Neuronal stem cell (in vitro differentiated cells): ENCODE measurements at regions not wholly inside any gene's neighbourhood (a gene's known extent, or its start where the extent isn't known, plus 50 kb on each side); places are given as distances from the start of the nearest gene placed in this dataset.

Experiments used
- DNase-seq: peaks from one replicate; pipeline ENCODE4 v3.0.0-alpha.2; 2013; ENCODE audit warnings: low spot score
- H2AFZ ChIP-seq: one replicate; pipeline ENCODE4 v1.6.1; 2013; ENCODE audit warnings: mild to moderate bottlenecking, low read length, inconsistent platforms
- H2AK5ac ChIP-seq: 2 replicates; pipeline ENCODE4 v1.6.1; 2013; ENCODE audit warnings: low read depth, mild to moderate bottlenecking, inconsistent platforms, low read length, moderate library complexity, mixed read lengths
- H2BK120ac ChIP-seq: 2 replicates; pipeline ENCODE4 v1.6.1; 2013; ENCODE audit warnings: low read depth, mild to moderate bottlenecking, inconsistent platforms, low read length, moderate library complexity, mixed read lengths
- H2BK12ac ChIP-seq: one replicate; pipeline ENCODE4 v1.6.1; 2013; ENCODE audit warnings: low read length, inconsistent platforms
- H2BK15ac ChIP-seq: 2 replicates; pipeline ENCODE4 v1.6.1; 2013; ENCODE audit warnings: mild to moderate bottlenecking, low read length, inconsistent platforms, mixed read lengths
- H2BK5ac ChIP-seq: one replicate; pipeline ENCODE4 v1.6.1; 2013; ENCODE audit warnings: inconsistent platforms, mild to moderate bottlenecking, low read length, moderate library complexity
- H3K14ac ChIP-seq: one replicate; pipeline ENCODE4 v1.6.1; 2013; ENCODE audit warnings: low read length, inconsistent platforms
- H3K18ac ChIP-seq: 2 replicates; pipeline ENCODE4 v1.6.1; 2013; ENCODE audit warnings: low read length, inconsistent platforms
- H3K23ac ChIP-seq: 2 replicates; pipeline ENCODE4 v1.6.1; 2013; ENCODE audit warnings: low read depth, mild to moderate bottlenecking, mixed read lengths, low read length, inconsistent platforms; ENCODE audit not compliant: poor library complexity
- H3K27ac ChIP-seq: replicated peaks from 3 replicates; pipeline ENCODE4 v1.5.1; 2013; ENCODE audit warnings: low read length, inconsistent platforms
- H3K27me3 ChIP-seq, 3 experiments: 2 replicates each; pipeline ENCODE4 v1.6.1; 2013; ENCODE audit warnings: low read length in 3 of 3, mild to moderate bottlenecking in 2 of 3, inconsistent platforms in 1 of 3, low read depth in 1 of 3, mixed read lengths in 1 of 3, moderate library complexity in 1 of 3; ENCODE audit not compliant: control insufficient read depth in 3 of 3, insufficient read depth in 3 of 3
- H3K36me3 ChIP-seq, 2 donors: replicated peaks in 1 of 2; 2 replicates each; pipeline ENCODE4 v1.6.1; 2013; ENCODE audit warnings: low read length in 2 of 2; ENCODE audit not compliant: control insufficient read depth in 2 of 2, insufficient read depth in 2 of 2
- H3K4ac ChIP-seq: 2 replicates; pipeline ENCODE4 v1.6.1; 2013; ENCODE audit warnings: inconsistent platforms, mild to moderate bottlenecking, low read length, moderate library complexity
- H3K4me1 ChIP-seq, 2 donors: 1 replicate in 1 of 2; 2 replicates in 1 of 2; pipeline ENCODE4 v1.6.1; 2013; ENCODE audit warnings: low read length in 2 of 2, low read depth in 1 of 2; ENCODE audit not compliant: control insufficient read depth in 2 of 2, insufficient read depth in 1 of 2
- H3K4me2 ChIP-seq: one replicate; pipeline ENCODE4 v1.6.1; 2013; ENCODE audit warnings: mild to moderate bottlenecking, low read length, inconsistent platforms; ENCODE audit not compliant: insufficient read depth, poor library complexity, severe bottlenecking
- H3K4me3 ChIP-seq, 2 donors: 2 replicates each; pipeline ENCODE4 v1.5.1; 2013; ENCODE audit warnings: low read length in 2 of 2, mild to moderate bottlenecking in 2 of 2, inconsistent platforms in 1 of 2, moderate library complexity in 1 of 2
- H3K79me1 ChIP-seq: one replicate; pipeline ENCODE4 v1.6.1; 2013; ENCODE audit warnings: low read depth, mild to moderate bottlenecking, inconsistent platforms, low read length, moderate library complexity
- H3K9ac ChIP-seq: one replicate; pipeline ENCODE4 v1.6.1; 2013; ENCODE audit warnings: mild to moderate bottlenecking, low read depth, low read length, inconsistent platforms; ENCODE audit not compliant: poor library complexity
- H3K9me3 ChIP-seq, 2 donors: replicated peaks in 1 of 2; 2 replicates each; pipeline versions ENCODE3 to v1.6.1; 2013; ENCODE audit warnings: low read length in 2 of 2, mild to moderate bottlenecking in 2 of 2, inconsistent platforms in 1 of 2, low read depth in 1 of 2, mixed read lengths in 1 of 2, moderate library complexity in 1 of 2; ENCODE audit not compliant: control insufficient read depth in 2 of 2, insufficient read depth in 1 of 2
- H4K8ac ChIP-seq: one replicate; pipeline ENCODE4 v1.6.1; 2013; ENCODE audit warnings: low read depth, mild to moderate bottlenecking, inconsistent platforms, low read length, moderate library complexity
- H4K91ac ChIP-seq: one replicate; pipeline ENCODE4 v1.6.1; 2013; ENCODE audit warnings: low read length, low read depth, mild to moderate bottlenecking, inconsistent platforms; ENCODE audit not compliant: poor library complexity
- WGBS, 2 donors: extraction: QIAGEN DNeasy Blood & Tissue Kit; methylation state at CpG; one replicate each; pipeline ENCODE4 v1.1.7; 2013; ENCODE audit warnings: missing lambda C conversion rate in 2 of 2, mixed read lengths in 1 of 2; ENCODE audit not compliant: insufficient read length in 2 of 2, insufficient replicate concordance in 1 of 2; ENCODE audit errors: extremely low coverage in 2 of 2; 5-methylcytosine and 5-hydroxymethylcytosine counted together

- no peak overlapping the region for H3K4ac ChIP-seq
- no CpG with 5 or more reads among the region's 1 CpG for WGBS, 2 donors
- no peak overlapping the region for H3K4me3 ChIP-seq
Measured at GRCh38 chr1:57784356-57784755, 360.5 kb upstream of the DAB1 start.

GRCh38 chr1:57782357-57782756 is 358.5 kb upstream of the DAB1 start:
- no peak overlapping the region for H2AFZ ChIP-seq

More at GRCh38 chr1:57784356-57784755, 360.5 kb upstream of the DAB1 start:
- H3K9ac ChIP-seq: no peak overlapping the region
- no peak overlapping the region for H2BK120ac ChIP-seq
- peaks cover 0 to 5% of the 10 kb centered on the region in 2 donors for H3K4me1 ChIP-seq
- no peak overlapping the region for H2BK15ac ChIP-seq
- H2AK5ac ChIP-seq: no peak overlapping the region
- H3K18ac ChIP-seq: no peak overlapping the region
- H2BK5ac ChIP-seq: no peak overlapping the region
- no peak overlapping the region for H4K91ac ChIP-seq
- no peaks in the 10 kb centered on the region for H3K36me3 ChIP-seq
- no peak for DNase-seq
- no peaks in the 10 kb centered on the region for H3K79me1 ChIP-seq
- no peak overlapping the region for H3K23ac ChIP-seq
- no peak overlapping the region for H3K14ac ChIP-seq
- H4K8ac ChIP-seq: no peak overlapping the region
- no peak overlapping the region for H2BK12ac ChIP-seq
- H3K27me3 ChIP-seq: no peaks in the 10 kb centered on the region
- H3K27ac ChIP-seq: no peak overlapping the region
- no peak overlapping the region for H3K4me2 ChIP-seq
- no peaks in the 10 kb centered on the region for H3K9me3 ChIP-seq
- no peak overlapping the region for H2AFZ ChIP-seq

GRCh38 chr1:57772580-57773195 is 348.8 kb upstream of the DAB1 start:
- no peak overlapping the region for H2BK5ac ChIP-seq
- no peak overlapping the region for H4K8ac ChIP-seq
- no peak overlapping the region for H2AFZ ChIP-seq
- H3K18ac ChIP-seq: no peak overlapping the region
- H3K27ac ChIP-seq: no peak overlapping the region
- no peaks in the 10 kb centered on the region for H3K27me3 ChIP-seq
- H3K79me1 ChIP-seq: no peaks in the 10 kb centered on the region
- H3K36me3 ChIP-seq: no peaks in the 10 kb centered on the region
- no peak overlapping the region for H4K91ac ChIP-seq
- H3K4me2 ChIP-seq: no peak overlapping the region
- WGBS, 2 donors: no CpG with 5 or more reads among the region's 1 CpG
- no peak overlapping the region for H3K9ac ChIP-seq
- no peak overlapping the region for H2AK5ac ChIP-seq
- no peak overlapping the region for H2BK12ac ChIP-seq
- no peak overlapping the region for H3K23ac ChIP-seq
- no peak overlapping the region for H3K14ac ChIP-seq
- no peak overlapping the region for H2BK15ac ChIP-seq
- no peak for DNase-seq
- no peak overlapping the region for H2BK120ac ChIP-seq
- no peaks in the 10 kb centered on the region for H3K4me1 ChIP-seq
- H3K4ac ChIP-seq: no peak overlapping the region
- no peak overlapping the region for H3K4me3 ChIP-seq
- no peaks in the 10 kb centered on the region for H3K9me3 ChIP-seq

More at GRCh38 chr1:57782357-57782756, 358.5 kb upstream of the DAB1 start:
- H3K4me1 ChIP-seq: no peaks in the 10 kb centered on the region
- no peak for DNase-seq
- no peaks in the 10 kb centered on the region for H3K36me3 ChIP-seq
- H3K4me3 ChIP-seq: no peak overlapping the region
- no peak overlapping the region for H2BK15ac ChIP-seq
- H3K18ac ChIP-seq: no peak overlapping the region
- H3K9ac ChIP-seq: no peak overlapping the region
- no peaks in the 10 kb centered on the region for H3K27me3 ChIP-seq
- no peak overlapping the region for H3K23ac ChIP-seq
- no peaks in the 10 kb centered on the region for H3K9me3 ChIP-seq
- no peak overlapping the region for H3K4ac ChIP-seq
- H2BK12ac ChIP-seq: no peak overlapping the region
- H2BK5ac ChIP-seq: no peak overlapping the region
- no CpG with 5 or more reads among the region's 2 CpGs for whole genome bisulfite sequencing, 2 donors
- no peak overlapping the region for H3K4me2 ChIP-seq
- H4K91ac ChIP-seq: no peak overlapping the region
- no peak overlapping the region for H2AK5ac ChIP-seq
- H4K8ac ChIP-seq: no peak overlapping the region
- H3K79me1 ChIP-seq: no peaks in the 10 kb centered on the region
- H3K27ac ChIP-seq: no peak overlapping the region
- no peak overlapping the region for H2BK120ac ChIP-seq
- no peak overlapping the region for H3K14ac ChIP-seq

GRCh38 chr1:57770772-57771171 is 346.9 kb upstream of the DAB1 start:
- H2BK15ac ChIP-seq: no peak overlapping the region
- H3K4me2 ChIP-seq: no peak overlapping the region
- no peak overlapping the region for H2BK5ac ChIP-seq
- no peak overlapping the region for H3K4ac ChIP-seq
- no peak overlapping the region for H2BK120ac ChIP-seq
- H3K23ac ChIP-seq: no peak overlapping the region
- no peak overlapping the region for H2AFZ ChIP-seq
- H4K91ac ChIP-seq: no peak overlapping the region
- H2AK5ac ChIP-seq: no peak overlapping the region
- H3K27ac ChIP-seq: no peak overlapping the region
- no peaks in the 10 kb centered on the region for H3K9me3 ChIP-seq
- no CpG with 5 or more reads among the region's 4 CpGs for WGBS, 2 donors
- H4K8ac ChIP-seq: no peak overlapping the region
- no peak for DNase-seq
- H3K18ac ChIP-seq: no peak overlapping the region
- no peaks in the 10 kb centered on the region for H3K36me3 ChIP-seq
- no peaks in the 10 kb centered on the region for H3K4me1 ChIP-seq
- H3K9ac ChIP-seq: no peak overlapping the region
- no peak overlapping the region for H3K14ac ChIP-seq
- no peak overlapping the region for H2BK12ac ChIP-seq
- no peaks in the 10 kb centered on the region for H3K79me1 ChIP-seq
- H3K27me3 ChIP-seq: no peaks in the 10 kb centered on the region
- no peak overlapping the region for H3K4me3 ChIP-seq
